ENCODE measurements at regions not wholly inside any gene's neighbourhood (a gene's known extent, or its start where the extent isn't known, plus 50 kb on each side); places are given as distances from the start of the nearest gene placed in this dataset.

GRCh38 chr14:46352844-46353243, 298.7 kb downstream of the RPL10L start:
- TF ChIP-seq, protein P1, sequence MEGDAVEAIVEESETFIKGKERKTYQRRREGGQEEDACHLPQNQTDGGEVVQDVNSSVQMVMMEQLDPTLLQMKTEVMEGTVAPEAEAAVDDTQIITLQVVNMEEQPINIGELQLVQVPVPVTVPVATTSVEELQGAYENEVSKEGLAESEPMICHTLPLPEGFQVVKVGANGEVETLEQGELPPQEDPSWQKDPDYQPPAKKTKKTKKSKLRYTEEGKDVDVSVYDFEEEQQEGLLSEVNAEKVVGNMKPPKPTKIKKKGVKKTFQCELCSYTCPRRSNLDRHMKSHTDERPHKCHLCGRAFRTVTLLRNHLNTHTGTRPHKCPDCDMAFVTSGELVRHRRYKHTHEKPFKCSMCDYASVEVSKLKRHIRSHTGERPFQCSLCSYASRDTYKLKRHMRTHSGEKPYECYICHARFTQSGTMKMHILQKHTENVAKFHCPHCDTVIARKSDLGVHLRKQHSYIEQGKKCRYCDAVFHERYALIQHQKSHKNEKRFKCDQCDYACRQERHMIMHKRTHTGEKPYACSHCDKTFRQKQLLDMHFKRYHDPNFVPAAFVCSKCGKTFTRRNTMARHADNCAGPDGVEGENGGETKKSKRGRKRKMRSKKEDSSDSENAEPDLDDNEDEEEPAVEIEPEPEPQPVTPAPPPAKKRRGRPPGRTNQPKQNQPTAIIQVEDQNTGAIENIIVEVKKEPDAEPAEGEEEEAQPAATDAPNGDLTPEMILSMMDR (IDR thresholded peaks at IDR 0.05): no peak
- no peak for TF ChIP-seq POLR2A (IDR thresholded peaks at IDR 0.05)
